HFF-Myc (cell line): ENCODE measurements at regions not wholly inside any gene's neighbourhood (a gene's known extent, or its start where the extent isn't known, plus 50 kb on each side); places are given as distances from the start of the nearest gene placed in this dataset.

Experiments
- DNase-seq: peaks from one replicate; pipeline ENCODE4 v3.0.0-alpha.2; 2011; ENCODE audit warnings: low read depth; ENCODE audit errors: extremely low read depth
- H3K4me3 ChIP-seq: replicated peaks from 2 replicates; pipeline ENCODE4 v1.5.1; 2011; ENCODE audit warnings: low read depth, mild to moderate bottlenecking, control low read depth, low read length
- CTCF ChIP-seq: IDR thresholded peaks from 2 replicates; pipeline ENCODE4 v1.5.1; 2012; ENCODE audit warnings: mild to moderate bottlenecking, low read depth, low read length, control low read depth; ENCODE audit errors: missing control alignments

- DNase-seq = no peak
- no peak overlapping the region for H3K4me3 ChIP-seq
- no peak for TF ChIP-seq CTCF
Observed at GRCh38 chr21:31571879-31572278, 87.6 kb upstream of the SOD1 start.

GRCh38 chr21:31570824-31571566 is 88.5 kb upstream of the SOD1 start:
- TF ChIP-seq CTCF = no peak
- no peak for DNase-seq
- H3K4me3 ChIP-seq = no peak overlapping the region

GRCh38 chr21:31566611-31567010 is 92.9 kb upstream of the SOD1 start:
- DNase-seq = no peak
- TF ChIP-seq CTCF = no peak
- H3K4me3 ChIP-seq = no peak overlapping the region

GRCh38 chr21:31566064-31566463 is 93.4 kb upstream of the SOD1 start:
- DNase-seq = no peak
- no peak overlapping the region for H3K4me3 ChIP-seq
- no peak for TF ChIP-seq CTCF

GRCh38 chr21:31564439-31564838 is 95.1 kb upstream of the SOD1 start:
- no peak for TF ChIP-seq CTCF
- H3K4me3 ChIP-seq = no peak overlapping the region

GRCh38 chr21:31560479-31560878 is 99.0 kb upstream of the SOD1 start:
- H3K4me3 ChIP-seq = no peak overlapping the region
- no peak for DNase-seq
- TF ChIP-seq CTCF = no peak

More at GRCh38 chr21:31564439-31564838, 95.1 kb upstream of the SOD1 start:
- DNase-seq = no peak
